PC-3 (cell line): ENCODE measurements at regions not wholly inside any gene's neighbourhood (a gene's known extent, or its start where the extent isn't known, plus 50 kb on each side); places are given as distances from the start of the nearest gene placed in this dataset.

Source experiments
- ATAC-seq: fragments of 200-7000 bp; cut with Tn5 transposase; 2 replicates; pipeline ENCODE4 v1.9.1; 2020; ENCODE audit warnings: mild to moderate bottlenecking, moderate library complexity
- BruUV-seq: library from RNA; stranded (reverse); fragments of 400-500 nt; replicated peaks from 2 replicates; lab custom pipeline; 2021; lab: Mats Ljungman, UMichigan
- CTCF ChIA-PET: fragments of 300-600 bp; sonication (Branson Sonifier 250); formaldehyde crosslinking; loops from one replicate; lab custom pipeline; 2022; ENCODE audit warnings: antibody characterized with exemption; lab: Charles Lee
- POLR2A ChIA-PET: fragments of 300-600 bp; sonication (Branson Sonifier 250); formaldehyde crosslinking; loops from one replicate; lab custom pipeline; 2022; ENCODE audit warnings: antibody characterized with exemption; ENCODE audit not compliant: unreplicated experiment; lab: Charles Lee
- DNase-seq: peaks from one replicate; pipeline ENCODE4 v3.0.0-alpha.2; 2015
- H2AFZ ChIP-seq: fragments of 300-600 bp; sonication (generic); 2 replicates; pipeline ENCODE4 v1.6.0; 2016; ENCODE audit warnings: antibody characterized with exemption, low read length
- H3F3A ChIP-seq: fragments of 300-600 bp; sonication (generic); one replicate; pipeline ENCODE4 v1.6.0; 2017; ENCODE audit warnings: antibody characterized with exemption, low read length, control low read depth, mild to moderate bottlenecking; ENCODE audit not compliant: unreplicated experiment
- H3K27ac ChIP-seq: fragments of 300-600 bp; sonication (generic); 2 replicates; pipeline ENCODE4 v1.5.1; 2016; ENCODE audit warnings: mild to moderate bottlenecking, low read length
- H3K27me3 ChIP-seq: fragments of 300-600 bp; sonication (generic); 2 replicates; pipeline ENCODE4 v1.6.1; 2016; ENCODE audit warnings: low read length, mixed read lengths
- H3K36me3 ChIP-seq: fragments of 300-600 bp; sonication (generic); 2 replicates; pipeline ENCODE4 v1.6.1; 2016; ENCODE audit warnings: low read depth, mixed run types, low read length, mixed read lengths
- H3K4me1 ChIP-seq: fragments of 300-600 bp; sonication (generic); 2 replicates; pipeline ENCODE4 v1.5.1; 2016; ENCODE audit warnings: low read length; ENCODE audit not compliant: insufficient read depth
- H3K4me2 ChIP-seq: fragments of 300-600 bp; sonication (generic); 2 replicates; pipeline ENCODE4 v1.6.0; 2016; ENCODE audit warnings: low read length
- H3K4me3 ChIP-seq: fragments of 300-600 bp; sonication (generic); 2 replicates; pipeline ENCODE4 v1.5.1; 2016; ENCODE audit warnings: mild to moderate bottlenecking, low read length, mixed read lengths
- H3K79me2 ChIP-seq: fragments of 300-600 bp; sonication (generic); 2 replicates; pipeline ENCODE4 v1.6.1; 2017; ENCODE audit warnings: low read length, mixed read lengths
- H3K9ac ChIP-seq: fragments of 300-600 bp; sonication (generic); 2 replicates; pipeline ENCODE4 v1.6.0; 2016; ENCODE audit warnings: mild to moderate bottlenecking, low read length
- H3K9me2 ChIP-seq: fragments of 300-600 bp; sonication (generic); replicated peaks from 2 replicates; pipeline ENCODE4 v1.6.1; 2016; ENCODE audit warnings: mixed run types, low read length, mixed read lengths
- H3K9me3 ChIP-seq: fragments of 300-600 bp; sonication (generic); 2 replicates; pipeline ENCODE4 v1.6.1; 2016; ENCODE audit warnings: low read length, mixed read lengths
- H4K20me1 ChIP-seq: fragments of 300-600 bp; sonication (generic); 2 replicates; pipeline ENCODE4 v1.6.1; 2016; ENCODE audit warnings: low read length, mixed read lengths
- CTCF ChIP-seq: fragments of 300-600 bp; sonication (generic); conservative IDR thresholded peaks from 2 replicates; pipeline ENCODE4 v1.5.1; 2017; ENCODE audit warnings: antibody characterized with exemption, low read depth, mild to moderate bottlenecking, low read length
- EZH2 ChIP-seq: fragments of 300-600 bp; sonication (generic); IDR thresholded peaks from one replicate; pipeline ENCODE4 v1.6.1; 2017; ENCODE audit warnings: antibody characterized with exemption, mild to moderate bottlenecking, low read length; ENCODE audit not compliant: unreplicated experiment
- EZH2phosphoT487 ChIP-seq: fragments of 300-600 bp; sonication (generic); IDR thresholded peaks from 2 replicates; pipeline ENCODE4 v1.6.1; 2018; ENCODE audit warnings: mild to moderate bottlenecking, antibody characterized with exemption, low read length, borderline replicate concordance
- intact Hi-C: fragments of 100-400 bp; cut with micrococcal nuclease; formaldehyde crosslinking; loops from 2 replicates; pipeline ENCODE4 v1.9.0; 2023

DNA sequence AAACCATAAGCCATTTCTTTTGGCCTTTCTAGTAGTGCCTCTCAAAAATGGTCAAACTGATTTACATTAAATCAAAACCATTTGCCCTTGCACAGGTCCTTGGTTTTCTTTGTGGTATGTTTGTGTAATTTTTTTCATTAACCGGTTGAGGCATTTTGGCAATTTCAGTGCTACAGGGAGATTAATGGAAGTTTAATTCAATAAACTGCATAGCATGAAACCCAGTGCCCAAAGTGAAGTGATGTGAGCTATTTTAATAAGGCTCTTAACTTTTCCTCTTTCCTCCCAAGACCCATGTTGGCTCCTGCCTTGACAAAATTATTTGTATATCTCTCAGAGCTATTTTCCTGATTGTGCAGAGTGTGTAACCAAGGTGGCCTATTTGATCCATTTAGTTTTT, 326.2 kb upstream of the SEMA6A start:
- intact Hi-C loops: no loop called here
- TF ChIP-seq EZH2phosphoT487: no peak
- TF ChIP-seq CTCF: no peak
- TF ChIP-seq EZH2: no peak
- H4K20me1 ChIP-seq: no peaks in the 10 kb centered on the region
- H3K4me2 ChIP-seq: no peak overlapping the region
- no peak overlapping the region for H2AFZ ChIP-seq
- H3K9me3 ChIP-seq: no peaks in the 10 kb centered on the region
- H3K4me3 ChIP-seq: no peak overlapping the region
- H3K79me2 ChIP-seq: no peaks in the 10 kb centered on the region
- no peaks in the 10 kb centered on the region for H3K4me1 ChIP-seq
- POLR2A ChIA-PET: no interaction called here
- ATAC-seq (no peak), DNase-seq (no peak)
- H3K27ac ChIP-seq: no peak overlapping the region
- no TSS peak for BruUV-seq
- CTCF ChIA-PET: no interaction called here
- no peak overlapping the region for H3K9ac ChIP-seq
- no peaks in the 10 kb centered on the region for H3K36me3 ChIP-seq
- H3K9me2 ChIP-seq: no peaks in the 10 kb centered on the region
- no peaks in the 10 kb centered on the region for H3F3A ChIP-seq
- H3K27me3 ChIP-seq: no peaks in the 10 kb centered on the region

- no peak for DNase-seq
- Histone ChIP-seq H3F3A (no peaks in the 10 kb centered on the region), H3K4me2 (no peak overlapping the region), H2AFZ (no peak overlapping the region), H3K9me2 (no peaks in the 10 kb centered on the region), H3K9me3 (no peaks in the 10 kb centered on the region), H3K9ac (no peak overlapping the region), H3K79me2 (no peaks in the 10 kb centered on the region), H3K36me3 (no peaks in the 10 kb centered on the region), H3K27ac (no peak overlapping the region), H3K27me3 (no peaks in the 10 kb centered on the region), H3K4me1 (no peaks in the 10 kb centered on the region), H3K4me3 (no peak overlapping the region), H4K20me1 (no peaks in the 10 kb centered on the region)
- no peak for TF ChIP-seq EZH2phosphoT487
- no peak for TF ChIP-seq CTCF
- TF ChIP-seq EZH2: no peak
- intact Hi-C loops: no loop called here
- ChIA-PET POLR2A (no interaction called here), CTCF (no interaction called here)
- no TSS peak for BruUV-seq
- ATAC-seq: no peak
Observed at GRCh38 chr5:116898917-116899316, 324.3 kb upstream of the SEMA6A start.

DNA sequence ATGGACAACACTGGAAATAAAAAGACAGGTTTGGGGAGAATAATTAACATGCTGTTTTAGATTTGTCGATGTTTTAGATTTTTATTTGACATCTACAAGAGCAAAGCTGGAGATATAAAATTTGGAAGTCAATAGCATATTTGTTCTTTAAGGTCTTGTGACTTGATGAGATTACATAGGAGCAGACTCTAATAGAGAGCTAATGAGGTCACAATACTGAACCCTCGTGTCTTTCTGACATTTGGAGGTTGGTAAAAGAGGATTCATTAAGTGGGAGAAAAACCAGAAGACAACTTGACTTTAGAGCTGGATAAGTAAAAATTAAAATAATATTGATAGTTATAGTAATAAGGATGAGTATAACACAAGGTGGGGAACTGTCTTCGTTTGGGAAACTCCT, 322.7 kb upstream of the SEMA6A start:
- no peaks in the 10 kb centered on the region for H3K36me3 ChIP-seq
- no peak overlapping the region for H2AFZ ChIP-seq
- BruUV-seq: no TSS peak
- TF ChIP-seq EZH2 (no peak), CTCF (no peak), EZH2phosphoT487 (no peak)
- H3K79me2 ChIP-seq: no peaks in the 10 kb centered on the region
- ChIA-PET CTCF (no interaction called here), POLR2A (no interaction called here)
- no peak overlapping the region for H3K4me2 ChIP-seq
- intact Hi-C loops: no loop called here
- no peaks in the 10 kb centered on the region for H3F3A ChIP-seq
- ATAC-seq (no peak), DNase-seq (no peak)
- no peak overlapping the region for H3K27ac ChIP-seq
- H3K9me2 ChIP-seq: no peaks in the 10 kb centered on the region
- no peak overlapping the region for H3K4me3 ChIP-seq
- no peaks in the 10 kb centered on the region for H3K4me1 ChIP-seq
- no peaks in the 10 kb centered on the region for H3K9me3 ChIP-seq
- no peak overlapping the region for H3K9ac ChIP-seq
- no peaks in the 10 kb centered on the region for H4K20me1 ChIP-seq
- H3K27me3 ChIP-seq: no peaks in the 10 kb centered on the region
